Erythroblast (primary cell): ENCODE measurements at regions not wholly inside any gene's neighbourhood (a gene's known extent, or its start where the extent isn't known, plus 50 kb on each side); places are given as distances from the start of the nearest gene placed in this dataset.
A peak's percentile ranks its signal among the peaks of the same experiment; 100 is the strongest.
"Not testable (repeated sequence)": the region's sequence is repeated elsewhere in the genome, so short reads cannot be mapped to it uniquely, and the experiment has no call there.

Experiments used
- DNase-seq, 2 experiments: peaks; one replicate each; lab custom pipeline; 2025; lab: John Stamatoyannopoulos, UW
- GATA1 ChIP-seq: IDR thresholded peaks from 2 replicates; pipeline ENCODE4 v1.6.1; 2011; ENCODE audit warnings: low read depth, mild to moderate bottlenecking, control low read depth, low read length, moderate library complexity
- POLR2A ChIP-seq: IDR thresholded peaks from 2 replicates; pipeline ENCODE4 v1.6.1; 2011; ENCODE audit warnings: mild to moderate bottlenecking, low read length

DNA sequence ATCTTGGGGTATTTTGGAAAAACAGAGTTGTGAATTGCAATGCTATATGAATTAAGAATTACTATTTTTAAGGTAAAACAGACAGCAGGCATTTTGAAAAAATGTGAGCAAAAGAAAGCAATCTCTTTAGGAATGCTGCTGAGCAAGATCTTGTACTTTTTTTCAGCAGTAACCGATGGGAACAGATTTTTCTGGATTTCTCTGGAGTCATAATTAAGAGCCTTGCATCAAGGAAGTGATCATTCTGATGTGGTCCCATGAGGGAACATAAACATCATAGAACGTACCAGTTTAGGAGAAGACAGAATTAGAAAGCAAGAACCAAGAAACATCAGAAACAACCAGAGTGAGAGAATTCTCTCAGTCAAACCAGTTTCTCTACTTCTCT, 157.0 kb upstream of the AGR3 start:
- DNase-seq: no peak
- TF ChIP-seq POLR2A: no peak
- TF ChIP-seq GATA1: no peak

- TF ChIP-seq GATA1 (no peak), POLR2A (no peak)
- DNase-seq: no peak
Measured at GRCh38 chr7:17039372-17039771, 157.6 kb upstream of the AGR3 start.

DNA sequence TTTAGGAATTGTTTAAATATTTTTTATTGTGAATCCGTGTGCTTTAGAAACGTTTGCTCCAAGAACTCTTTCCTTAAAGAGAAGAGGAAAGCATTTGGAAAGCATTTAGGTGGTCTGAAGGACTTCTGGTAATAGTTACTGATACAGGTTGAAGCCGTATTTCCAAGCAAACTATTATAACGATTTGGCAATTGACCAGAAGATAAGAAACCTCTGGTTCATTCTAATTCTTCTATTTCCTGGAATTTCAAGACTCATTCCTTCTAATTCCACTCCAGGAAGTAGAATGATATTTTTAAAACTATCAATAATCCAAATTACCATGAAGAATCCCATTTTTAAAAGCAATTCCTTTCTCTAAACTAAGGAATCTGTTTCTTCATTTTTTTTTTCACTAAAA, 158.9 kb upstream of the AGR3 start:
- no peak for TF ChIP-seq POLR2A
- TF ChIP-seq GATA1: no peak
- no peak for DNase-seq

DNA sequence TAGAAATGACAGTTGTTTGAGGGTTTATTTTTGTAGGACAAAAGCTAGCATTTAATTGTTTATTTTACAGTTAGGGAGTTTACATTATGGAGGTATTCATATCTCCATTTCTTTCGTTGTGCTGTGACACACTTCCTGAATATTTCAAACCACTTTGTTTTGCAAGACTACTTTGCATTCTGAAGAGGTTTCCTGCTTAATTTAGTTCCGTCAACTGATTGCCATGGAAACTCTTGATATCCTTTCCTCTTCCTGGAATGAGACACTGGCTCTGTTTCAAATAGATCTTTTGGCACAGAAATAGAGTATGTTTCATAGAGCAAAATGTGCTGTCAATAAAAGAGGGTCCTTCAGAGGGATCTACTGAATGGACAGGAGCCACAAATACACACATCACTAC, 159.5 kb upstream of the AGR3 start:
- no peak for TF ChIP-seq GATA1
- no peak for TF ChIP-seq POLR2A
- DNase-seq: no peak

- no peak for TF ChIP-seq POLR2A
- no peak for TF ChIP-seq GATA1
- DNase-seq: no peak
Measured at GRCh38 chr7:17042211-17042610, 160.4 kb upstream of the AGR3 start.

- DNase-seq: no peak
- TF ChIP-seq GATA1: no peak
- TF ChIP-seq POLR2A: no peak
Measured at GRCh38 chr7:17043012-17043877, 161.5 kb upstream of the AGR3 start.

- DNase-seq: peak; percentile 56 to 80
- TF ChIP-seq POLR2A: no peak
- no peak for TF ChIP-seq GATA1
Measured at GRCh38 chr7:17044396-17044795, 162.6 kb upstream of the AGR3 start.

- DNase-seq: peak; percentile 42 to 45
- TF ChIP-seq GATA1 (no peak), POLR2A (no peak)
Measured at GRCh38 chr7:17044861-17045260, 163.1 kb upstream of the AGR3 start.

DNA sequence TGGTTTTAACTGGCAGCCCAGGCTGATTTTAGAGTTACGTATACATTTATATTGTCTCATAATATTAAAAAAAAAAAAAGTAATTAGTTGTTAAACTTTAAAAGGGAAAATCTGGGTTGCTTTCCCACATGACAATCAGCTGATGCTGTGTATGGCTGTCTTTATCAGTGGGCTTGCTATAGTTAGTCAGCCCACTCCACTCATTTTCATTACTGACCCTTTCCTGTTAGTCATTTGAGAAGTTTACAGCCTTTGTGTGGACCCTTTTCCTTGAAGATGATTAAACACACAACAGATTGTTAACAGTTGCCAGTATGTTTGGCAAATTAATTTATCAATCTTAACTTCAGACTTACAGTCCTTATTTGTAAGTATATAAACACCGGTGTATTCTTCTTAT, 164.5 kb upstream of the AGR3 start:
- DNase-seq: no peak
- TF ChIP-seq GATA1 (no peak), POLR2A (no peak)

- no peak for TF ChIP-seq GATA1
- no peak for TF ChIP-seq POLR2A
- no peak for DNase-seq
Measured at GRCh38 chr7:17046666-17047065, 164.9 kb upstream of the AGR3 start.

DNA sequence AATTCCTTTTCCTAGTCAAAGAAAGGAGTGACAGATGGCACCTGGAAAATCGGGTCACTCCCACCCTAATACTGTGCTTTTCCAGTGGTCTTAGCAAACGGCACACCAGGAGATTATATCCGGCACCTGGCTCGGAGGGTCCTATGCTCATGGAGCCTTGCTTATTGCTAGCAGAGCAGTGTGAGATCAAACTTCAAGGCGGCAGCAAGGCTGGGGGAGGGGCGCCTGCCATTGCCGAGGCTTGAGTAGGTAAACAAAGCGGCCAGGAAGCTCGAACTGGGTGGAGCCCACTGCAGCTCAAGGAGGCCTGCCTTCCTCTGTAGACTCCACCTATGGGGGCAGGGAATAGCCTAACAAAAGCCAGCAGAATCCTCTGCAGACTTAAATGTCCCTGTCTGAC, 171.4 kb upstream of the AGR3 start:
- not testable (repeated sequence) for DNase-seq

GRCh38 chr7:17054206-17054605, 172.4 kb upstream of the AGR3 start:
- TF ChIP-seq GATA1: no peak
- no peak for TF ChIP-seq POLR2A
- no peak for DNase-seq

DNA sequence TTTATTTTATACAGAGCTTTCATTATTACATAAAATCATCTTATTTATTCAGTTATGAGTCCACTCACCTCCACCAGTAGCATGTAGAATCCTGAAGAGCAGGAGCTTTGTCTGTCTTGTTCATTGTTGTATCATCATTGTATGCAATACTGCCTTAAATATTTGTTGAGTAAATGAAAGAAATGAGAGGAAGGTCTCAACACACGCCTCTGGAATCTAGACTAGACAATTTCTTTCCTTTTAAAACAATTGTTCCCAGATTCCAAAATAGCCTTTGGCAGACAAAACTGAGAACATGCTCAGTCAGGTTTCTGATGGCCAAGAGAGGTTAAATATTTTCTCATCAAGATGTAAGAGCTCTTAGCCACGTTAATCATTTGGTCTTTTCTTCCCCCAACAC, 173.1 kb upstream of the AGR3 start:
- TF ChIP-seq GATA1: no peak
- TF ChIP-seq POLR2A: no peak
- DNase-seq: no peak

- TF ChIP-seq POLR2A (no peak), GATA1 (no peak)
- no peak for DNase-seq
Measured at GRCh38 chr7:17055596-17055995, 173.8 kb upstream of the AGR3 start.
